HEK293T (cell line): ENCODE measurements at regions not wholly inside any gene's neighbourhood (a gene's known extent, or its start where the extent isn't known, plus 50 kb on each side); places are given as distances from the start of the nearest gene placed in this dataset.

Experiments
- ARNT ChIP-seq: fragments of 450-650 bp; IDR thresholded peaks from 2 replicates; pipeline ENCODE4 v1.6.1; 2017; ENCODE audit warnings: mild to moderate bottlenecking
- BHLHE40 ChIP-seq: fragments of 450-650 bp; IDR thresholded peaks from 2 replicates; pipeline ENCODE4 v1.6.1; 2016; ENCODE audit warnings: mild to moderate bottlenecking, moderate library complexity, borderline replicate concordance
- ELF4 ChIP-seq: fragments of 450-650 bp; IDR thresholded peaks from 2 replicates; pipeline ENCODE4 v1.6.1; 2017; ENCODE audit warnings: antibody characterized with exemption
- FOXA1 ChIP-seq: fragments of 450-650 bp; IDR thresholded peaks from 2 replicates; pipeline ENCODE4 v1.6.1; 2016; ENCODE audit warnings: mild to moderate bottlenecking
- FOXK2 ChIP-seq: fragments of 450-650 bp; IDR thresholded peaks from 2 replicates; pipeline ENCODE4 v1.6.1; 2016; ENCODE audit warnings: mild to moderate bottlenecking
- FOXM1 ChIP-seq: fragments of 450-650 bp; IDR thresholded peaks from 2 replicates; pipeline ENCODE4 v1.6.1; 2017; ENCODE audit warnings: mild to moderate bottlenecking, borderline replicate concordance
- NFRKB ChIP-seq: fragments of 450-650 bp; IDR thresholded peaks from 2 replicates; pipeline ENCODE4 v1.6.1; 2016; ENCODE audit warnings: mild to moderate bottlenecking, moderate library complexity
- SP1 ChIP-seq: fragments of 450-650 bp; IDR thresholded peaks from 2 replicates; pipeline ENCODE4 v1.6.1; 2017
- SUZ12 ChIP-seq: fragments of 450-650 bp; IDR thresholded peaks from 2 replicates; pipeline ENCODE4 v1.6.1; 2016; ENCODE audit warnings: mild to moderate bottlenecking
- ZNF384 ChIP-seq: fragments of 450-650 bp; IDR thresholded peaks from 2 replicates; pipeline ENCODE4 v1.6.1; 2016

DNA sequence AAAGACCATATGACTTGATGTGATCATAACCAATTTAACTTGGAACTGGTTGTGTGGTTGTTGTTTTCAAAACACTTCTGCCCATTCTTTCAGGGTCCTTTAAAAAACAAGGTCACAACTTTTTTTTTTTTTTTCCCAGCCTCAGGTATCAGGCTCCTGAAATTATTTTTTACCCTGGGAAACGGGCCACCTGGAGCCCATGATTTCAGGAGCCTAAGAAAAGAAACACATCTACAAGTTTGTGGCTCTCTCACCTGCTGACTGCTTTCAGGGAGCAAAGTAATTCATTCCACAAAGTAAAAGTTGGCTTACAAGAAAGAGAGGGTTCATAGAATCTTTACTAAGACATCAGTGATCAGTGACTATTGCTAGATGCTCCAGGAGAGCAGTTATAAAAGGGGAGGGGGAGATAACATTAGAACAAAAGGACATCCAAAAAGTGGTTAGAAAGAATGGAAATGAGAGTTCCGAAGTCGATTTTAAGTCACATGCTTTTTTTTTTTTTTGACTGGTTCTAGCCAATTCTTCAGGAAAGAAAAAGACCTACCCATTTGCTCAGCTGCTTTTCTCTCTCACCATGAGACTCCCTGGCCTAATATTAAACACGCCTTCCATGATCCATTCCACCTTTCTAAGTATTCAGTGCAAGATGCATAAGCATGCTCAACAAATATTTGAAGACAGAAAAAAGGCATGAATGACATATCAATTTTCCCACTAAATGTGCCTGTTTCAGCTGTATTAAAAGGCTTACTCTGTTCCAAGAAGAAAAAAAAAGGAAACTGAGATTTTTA, 267.3 kb downstream of the LRATD1 start:
- TF ChIP-seq SUZ12 (no peak), ARNT (no peak), FOXM1 (no peak), FOXK2 (no peak), BHLHE40 (no peak), ELF4 (no peak), SP1 (no peak), FOXA1 (no peak), ZNF384 (no peak), NFRKB (no peak)
